ENCODE measurements at regions not wholly inside any gene's neighbourhood (a gene's known extent, or its start where the extent isn't known, plus 50 kb on each side); places are given as distances from the start of the nearest gene placed in this dataset.

GRCh38 chr11:70931430-70931829, 320.9 kb downstream of the SHANK2 start:
- no peak for DNase-seq (ENCODE audit: low read depth)

- DNase-seq (ENCODE audit: low read depth): no peak
Measured at GRCh38 chr11:70933981-70934583, 318.3 kb downstream of the SHANK2 start.

GRCh38 chr11:70935006-70935768, 317.2 kb downstream of the SHANK2 start:
- DNase-seq (ENCODE audit: low read depth): no peak

GRCh38 chr11:70942593-70942992, 309.8 kb downstream of the SHANK2 start:
- DNase-seq (ENCODE audit: low read depth): no peak

GRCh38 chr11:70944141-70944540, 308.2 kb downstream of the SHANK2 start:
- DNase-seq (ENCODE audit: low read depth): no peak

GRCh38 chr11:70944636-70945035, 307.7 kb downstream of the SHANK2 start:
- no peak for DNase-seq (ENCODE audit: low read depth)

GRCh38 chr11:70948398-70948797, 304.0 kb downstream of the SHANK2 start:
- no peak for DNase-seq (ENCODE audit: low read depth)

- DNase-seq (ENCODE audit: low read depth): no peak
Measured at GRCh38 chr11:70948855-70949531, 303.4 kb downstream of the SHANK2 start.

GRCh38 chr11:70951139-70951804, 301.1 kb downstream of the SHANK2 start:
- DNase-seq (ENCODE audit: low read depth): no peak

- DNase-seq (ENCODE audit: low read depth): no peak
Measured at GRCh38 chr11:70952191-70952590, 300.2 kb downstream of the SHANK2 start.

GRCh38 chr11:70953720-70954119, 298.7 kb downstream of the SHANK2 start:
- DNase-seq (ENCODE audit: low read depth): no peak

- no peak for DNase-seq (ENCODE audit: low read depth)
Measured at GRCh38 chr11:70954471-70954870, 297.9 kb downstream of the SHANK2 start.
